Stimulated activated naive CD8-positive, alpha-beta T cell treated with anti-CD3 and anti-CD28 coated beads, Interleukin-15, amount 100 ng/mL, for 72 hours (primary cell): ENCODE measurements at regions not wholly inside any gene's neighbourhood (a gene's known extent, or its start where the extent isn't known, plus 50 kb on each side); places are given as distances from the start of the nearest gene placed in this dataset.
"Not testable (repeated sequence)": the region's sequence is repeated elsewhere in the genome, so short reads cannot be mapped to it uniquely, and the experiment has no call there.

Source experiments
- ATAC-seq: fragments of 150-1000 bp; cut with Tn5 transposase; 2 replicates; pipeline ENCODE4 v1.10.0; 2021; ENCODE audit warnings: mild to moderate bottlenecking, moderate library complexity
- DNase-seq, 2 donors: peaks; one replicate each; pipeline ENCODE4 v3.0.0; 2021 to 2022
- H3K27ac Mint-ChIP-seq, 2 donors: one replicate each; pipeline ENCODE4 v1.8.0; 2022; ENCODE audit warnings: mild to moderate bottlenecking in 2 of 2, mixed read lengths in 2 of 2, moderate library complexity in 2 of 2
- H3K27me3 Mint-ChIP-seq: one replicate; pipeline ENCODE4 v1.8.0; 2022; ENCODE audit warnings: mixed read lengths
- H3K4me1 Mint-ChIP-seq: one replicate; pipeline ENCODE4 v1.8.0; 2022; ENCODE audit warnings: mild to moderate bottlenecking, mixed read lengths
- H3K4me3 Mint-ChIP-seq, 2 donors: one replicate each; pipeline ENCODE4 v1.8.0; 2022; ENCODE audit warnings: mild to moderate bottlenecking in 2 of 2, mixed read lengths in 2 of 2, moderate library complexity in 1 of 2
- H3K9me3 Mint-ChIP-seq, 2 donors: one replicate each; pipeline ENCODE4 v1.8.0; 2022; ENCODE audit warnings: mixed read lengths in 2 of 2

GRCh38 chr13:61900033-61900432 lies 484.4 kb upstream of the PCDH20 start:
- no peak for ATAC-seq
- no peak overlapping the region for H3K27ac Mint-ChIP-seq
- no peak overlapping the region for H3K4me3 Mint-ChIP-seq
- H3K27me3 Mint-ChIP-seq, result no peaks in the 10 kb centered on the region
- H3K4me1 Mint-ChIP-seq, result no peaks in the 10 kb centered on the region
- no peak for DNase-seq
- no peaks in the 10 kb centered on the region for H3K9me3 Mint-ChIP-seq

DNA sequence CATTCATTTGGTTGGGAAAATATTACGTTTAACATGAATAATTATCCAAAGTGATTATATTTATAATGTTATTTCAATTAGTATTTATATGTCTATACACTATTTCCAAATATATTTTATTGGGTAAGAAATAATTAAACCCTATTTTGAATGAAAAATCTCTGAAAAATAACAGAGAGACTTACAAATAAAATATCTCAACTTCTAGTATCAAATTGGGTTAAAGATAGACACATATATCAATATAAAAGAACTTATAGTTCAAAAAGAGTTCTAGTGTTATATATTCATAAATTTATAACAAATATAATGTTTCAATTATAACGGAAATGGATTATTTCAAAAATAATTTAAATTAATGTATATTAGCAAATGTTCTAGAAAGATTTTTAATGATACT lies 482.6 kb upstream of the PCDH20 start:
- peaks cover 0 to 5% of the 10 kb centered on the region in 2 donors for H3K9me3 Mint-ChIP-seq
- H3K4me1 Mint-ChIP-seq, result no peaks in the 10 kb centered on the region
- H3K4me3 Mint-ChIP-seq, result no peak overlapping the region
- no peak overlapping the region for H3K27ac Mint-ChIP-seq
- no peak for ATAC-seq
- no peak for DNase-seq
- H3K27me3 Mint-ChIP-seq, result no peaks in the 10 kb centered on the region

GRCh38 chr13:61891401-61891800 lies 475.8 kb upstream of the PCDH20 start:
- H3K27ac Mint-ChIP-seq, result no peak overlapping the region
- H3K4me3 Mint-ChIP-seq, result no peak overlapping the region
- no peaks in the 10 kb centered on the region for H3K4me1 Mint-ChIP-seq
- H3K9me3 Mint-ChIP-seq, result peaks cover 4 to 6% of the 10 kb centered on the region in 2 donors
- DNase-seq, result no peak
- H3K27me3 Mint-ChIP-seq, result no peaks in the 10 kb centered on the region
- no peak for ATAC-seq

GRCh38 chr13:61884830-61885229 lies 469.2 kb upstream of the PCDH20 start:
- DNase-seq, result no peak
- H3K4me1 Mint-ChIP-seq, result no peaks in the 10 kb centered on the region
- H3K9me3 Mint-ChIP-seq, result no peaks in the 10 kb centered on the region
- no peak overlapping the region for H3K4me3 Mint-ChIP-seq
- ATAC-seq, result no peak
- no peak overlapping the region for H3K27ac Mint-ChIP-seq
- no peaks in the 10 kb centered on the region for H3K27me3 Mint-ChIP-seq

GRCh38 chr13:61880578-61881283 lies 465.1 kb upstream of the PCDH20 start:
- DNase-seq, result no peak
- peak; percentile 53 for ATAC-seq
- H3K27me3 Mint-ChIP-seq, result no peaks in the 10 kb centered on the region

DNA sequence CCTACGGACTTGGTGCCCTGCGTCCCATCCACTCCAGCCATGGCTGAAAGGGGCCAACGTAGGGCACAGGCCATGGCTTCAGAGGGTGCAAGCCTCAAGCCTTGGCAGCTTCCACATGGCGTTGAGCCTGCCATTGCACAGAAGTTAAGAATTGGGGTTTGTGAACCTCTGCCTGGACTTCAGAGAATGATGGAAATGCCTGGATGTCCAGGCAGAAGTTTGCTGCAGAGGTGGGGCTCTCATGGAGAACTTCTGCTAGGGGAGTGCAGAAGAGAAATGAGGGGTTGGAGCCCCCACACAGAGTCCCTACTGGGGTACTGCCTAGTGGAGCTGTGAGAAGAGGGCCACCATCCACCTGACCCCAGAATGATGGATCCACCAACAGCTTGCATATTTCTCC lies 462.9 kb upstream of the PCDH20 start:
- H3K27ac Mint-ChIP-seq, H3K27me3 Mint-ChIP-seq, H3K4me3 Mint-ChIP-seq, ATAC-seq, DNase-seq, H3K4me1 Mint-ChIP-seq: not testable (repeated sequence)
- peaks cover 23 to 25% of the 10 kb centered on the region in 2 donors for H3K9me3 Mint-ChIP-seq

More at GRCh38 chr13:61880578-61881283, 465.1 kb upstream of the PCDH20 start:
- no peak overlapping the region for H3K4me3 Mint-ChIP-seq
- peaks cover 23% of the 10 kb centered on the region in 2 donors for H3K9me3 Mint-ChIP-seq
- H3K4me1 Mint-ChIP-seq, result no peaks in the 10 kb centered on the region
- no peak overlapping the region for H3K27ac Mint-ChIP-seq

- H3K27ac Mint-ChIP-seq, result no peak overlapping the region
- H3K4me3 Mint-ChIP-seq, result no peak overlapping the region
- no peaks in the 10 kb centered on the region for H3K4me1 Mint-ChIP-seq
- peaks cover 23 to 25% of the 10 kb centered on the region in 2 donors for H3K9me3 Mint-ChIP-seq
- H3K27me3 Mint-ChIP-seq, result no peaks in the 10 kb centered on the region
- no peak for ATAC-seq
- no peak for DNase-seq
These were observed 459.4 kb upstream of the PCDH20 start for GRCh38 chr13:61874970-61875579.

GRCh38 chr13:61873717-61874116 lies 458.1 kb upstream of the PCDH20 start:
- no peak for ATAC-seq
- peaks cover 23 to 25% of the 10 kb centered on the region in 2 donors for H3K9me3 Mint-ChIP-seq
- DNase-seq, result no peak
- H3K4me1 Mint-ChIP-seq, result no peaks in the 10 kb centered on the region
- H3K27ac Mint-ChIP-seq, result no peak overlapping the region
- no peaks in the 10 kb centered on the region for H3K27me3 Mint-ChIP-seq
- H3K4me3 Mint-ChIP-seq, result no peak overlapping the region

DNA sequence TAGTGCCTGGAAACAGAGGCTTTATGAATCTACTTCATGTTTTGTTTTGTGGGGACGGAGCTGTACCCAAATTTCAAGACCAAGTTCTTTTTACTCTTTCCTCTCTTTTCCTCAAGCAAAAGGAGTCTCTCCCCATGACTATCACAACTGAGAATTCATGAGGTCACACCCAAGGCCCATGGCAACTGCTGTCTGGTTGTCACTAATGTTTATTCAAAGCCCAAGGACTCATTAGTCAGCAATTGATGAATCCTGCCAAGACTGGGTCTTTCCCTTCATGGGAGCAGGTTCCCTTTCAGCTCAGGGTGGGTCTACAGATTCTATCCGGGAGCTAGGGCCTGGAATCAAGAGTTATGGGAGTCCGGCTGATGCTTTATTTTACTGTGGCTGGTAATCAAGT lies 441.5 kb upstream of the PCDH20 start:
- H3K27me3 Mint-ChIP-seq, result no peaks in the 10 kb centered on the region
- H3K4me3 Mint-ChIP-seq, result no peak overlapping the region
- ATAC-seq (no peak), DNase-seq (no peak)
- H3K27ac Mint-ChIP-seq, result no peak overlapping the region
- peaks cover 14 to 16% of the 10 kb centered on the region in 2 donors for H3K9me3 Mint-ChIP-seq
- no peaks in the 10 kb centered on the region for H3K4me1 Mint-ChIP-seq

- DNase-seq, result no peak
- no peak for ATAC-seq
- Mint-ChIP-seq H3K4me1 (no peaks in the 10 kb centered on the region), H3K27ac (no peak overlapping the region), H3K27me3 (no peaks in the 10 kb centered on the region), H3K9me3 (peaks cover 16 to 21% of the 10 kb centered on the region in 2 donors), H3K4me3 (no peak overlapping the region)
These were observed 436.5 kb upstream of the PCDH20 start for GRCh38 chr13:61852116-61852619.

GRCh38 chr13:61850794-61851193 lies 435.1 kb upstream of the PCDH20 start:
- no peak overlapping the region for H3K4me3 Mint-ChIP-seq
- peaks cover 9 to 16% of the 10 kb centered on the region in 2 donors for H3K9me3 Mint-ChIP-seq
- no peak for ATAC-seq
- no peak for DNase-seq
- no peaks in the 10 kb centered on the region for H3K4me1 Mint-ChIP-seq
- no peaks in the 10 kb centered on the region for H3K27me3 Mint-ChIP-seq
- H3K27ac Mint-ChIP-seq, result no peak overlapping the region

DNA sequence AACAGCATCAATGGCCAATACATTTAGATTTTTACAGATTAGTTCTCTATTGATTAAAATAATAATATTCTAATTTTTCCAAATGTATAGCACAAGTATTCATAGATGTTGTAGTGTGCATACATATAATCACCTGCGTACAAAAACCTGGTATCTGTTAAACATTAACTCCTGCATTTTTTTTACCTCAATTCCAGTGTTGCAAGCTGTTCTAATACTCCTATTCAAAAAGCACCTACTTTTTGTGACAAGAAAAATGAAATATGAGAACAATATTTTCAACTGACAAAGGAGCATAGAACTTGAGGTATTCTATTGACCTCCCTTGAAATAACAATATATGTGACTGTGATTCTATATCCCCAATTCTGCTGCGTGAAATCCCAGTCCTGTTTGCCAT lies 422.9 kb upstream of the PCDH20 start:
- peaks cover 0 to 8% of the 10 kb centered on the region in 2 donors for H3K9me3 Mint-ChIP-seq
- H3K27ac Mint-ChIP-seq, result no peak overlapping the region
- H3K4me3 Mint-ChIP-seq, result no peak overlapping the region
- DNase-seq, result no peak
- H3K27me3 Mint-ChIP-seq, result no peaks in the 10 kb centered on the region
- ATAC-seq, result no peak
- no peaks in the 10 kb centered on the region for H3K4me1 Mint-ChIP-seq

DNA sequence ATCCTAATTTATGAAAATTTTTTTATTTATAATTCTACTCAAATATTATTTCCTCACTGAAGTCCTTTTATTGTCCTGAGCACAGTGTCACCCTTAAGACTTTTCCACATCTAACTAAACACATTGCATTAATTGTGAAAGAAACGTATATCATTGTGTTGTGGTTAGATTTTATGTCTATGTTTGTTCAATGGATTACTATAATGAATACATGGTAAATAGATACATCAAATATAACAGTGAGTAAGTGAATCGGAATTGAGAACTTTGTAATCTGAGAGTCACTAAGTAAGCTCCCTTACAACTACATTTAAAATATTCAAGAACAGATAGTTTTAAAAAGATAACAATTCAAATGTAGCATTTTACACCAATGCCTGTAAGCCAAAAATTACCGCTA lies 417.6 kb upstream of the PCDH20 start:
- peaks cover 7 to 16% of the 10 kb centered on the region in 2 donors for H3K9me3 Mint-ChIP-seq
- H3K4me3 Mint-ChIP-seq, result no peak overlapping the region
- ATAC-seq, result no peak
- no peak for DNase-seq
- H3K27me3 Mint-ChIP-seq, result no peaks in the 10 kb centered on the region
- H3K27ac Mint-ChIP-seq, result no peak overlapping the region
- H3K4me1 Mint-ChIP-seq, result no peaks in the 10 kb centered on the region

DNA sequence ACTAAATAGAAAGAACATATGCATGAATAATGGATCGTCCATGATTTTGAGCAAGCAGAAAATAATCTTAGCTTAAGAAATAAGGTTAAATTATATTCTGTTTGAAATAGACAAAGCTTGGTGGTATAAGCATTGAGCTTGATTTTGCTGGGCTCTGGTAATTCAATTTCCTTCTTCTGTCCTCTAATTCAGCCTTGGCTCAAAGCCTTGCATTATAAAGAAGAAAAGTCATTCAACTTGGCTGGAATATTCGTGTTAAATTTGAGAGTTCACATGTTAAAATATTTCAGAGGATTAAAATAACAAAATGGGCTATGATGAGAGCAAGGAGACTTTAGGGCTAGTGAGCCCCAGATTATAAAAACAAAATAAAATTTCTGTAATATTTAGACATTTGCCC lies 415.4 kb upstream of the PCDH20 start:
- H3K9me3 Mint-ChIP-seq, result peaks cover 7 to 14% of the 10 kb centered on the region in 2 donors
- no peak overlapping the region for H3K4me3 Mint-ChIP-seq

GRCh38 chr13:61830475-61830874 lies 414.8 kb upstream of the PCDH20 start:
- no peak for ATAC-seq
- H3K4me3 Mint-ChIP-seq, result no peak overlapping the region
- no peaks in the 10 kb centered on the region for H3K4me1 Mint-ChIP-seq
- no peak for DNase-seq
- no peak overlapping the region for H3K27ac Mint-ChIP-seq
- no peaks in the 10 kb centered on the region for H3K27me3 Mint-ChIP-seq
- peaks cover 7 to 8% of the 10 kb centered on the region in 2 donors for H3K9me3 Mint-ChIP-seq

More for the DNA sequence above, 415.4 kb upstream of the PCDH20 start:
- DNase-seq (no peak), ATAC-seq (no peak)
- H3K27me3 Mint-ChIP-seq, result no peaks in the 10 kb centered on the region
- no peak overlapping the region for H3K27ac Mint-ChIP-seq
- no peaks in the 10 kb centered on the region for H3K4me1 Mint-ChIP-seq

GRCh38 chr13:61824168-61824567 lies 408.5 kb upstream of the PCDH20 start:
- Mint-ChIP-seq H3K4me1 (no peaks in the 10 kb centered on the region), H3K4me3 (no peak overlapping the region)
- no peak for ATAC-seq

More at GRCh38 chr13:61824168-61824567, 408.5 kb upstream of the PCDH20 start:
- Mint-ChIP-seq H3K27ac (no peak overlapping the region), H3K9me3 (peaks cover 5 to 6% of the 10 kb centered on the region in 2 donors), H3K27me3 (no peaks in the 10 kb centered on the region)
- DNase-seq, result no peak
